Keratinocyte (primary cell): ENCODE measurements at regions not wholly inside any gene's neighbourhood (a gene's known extent, or its start where the extent isn't known, plus 50 kb on each side); places are given as distances from the start of the nearest gene placed in this dataset.
"Not testable (repeated sequence)": the region's sequence is repeated elsewhere in the genome, so short reads cannot be mapped to it uniquely, and the experiment has no call there.

ENCODE experiments used
- DNase-seq: peaks from one replicate; pipeline ENCODE4 v3.0.0-alpha.2; 2011; ENCODE audit warnings: low read depth, missing footprints, low spot score
- FAIRE-seq: peaks from 2 replicates; lab custom pipeline; 2011; peaks lifted over from hg19 to GRCh38; lab: Jason Lieb, UNC
- H2AFZ ChIP-seq: 2 replicates; pipeline ENCODE4 v1.6.0; 2012; ENCODE audit warnings: low read length, control low read depth, inconsistent platforms; ENCODE audit not compliant: control insufficient read depth
- H3K27ac ChIP-seq: 2 replicates; pipeline ENCODE4 v1.5.1; 2011; ENCODE audit warnings: low read length; ENCODE audit not compliant: control insufficient read depth, insufficient read depth
- H3K27me3 ChIP-seq: 3 replicates; pipeline ENCODE4 v1.6.0; 2011; ENCODE audit warnings: low read length; ENCODE audit not compliant: control insufficient read depth, insufficient read depth; ENCODE audit errors: extremely low read depth
- H3K36me3 ChIP-seq, 2 experiments: 2 replicates in 1 of 2; 3 replicates in 1 of 2; pipeline ENCODE4 v1.5.1; 2011; ENCODE audit warnings: low read length in 2 of 2, mild to moderate bottlenecking in 1 of 2; ENCODE audit not compliant: control insufficient read depth in 2 of 2, insufficient read depth in 2 of 2; ENCODE audit errors: extremely low read depth in 1 of 2
- H3K4me1 ChIP-seq: 3 replicates; pipeline ENCODE4 v1.5.1; 2011; ENCODE audit warnings: low read length; ENCODE audit not compliant: control insufficient read depth, insufficient read depth; ENCODE audit errors: extremely low read depth
- H3K4me2 ChIP-seq: 3 replicates; pipeline ENCODE4 v1.6.0; 2011; ENCODE audit warnings: low read depth, low read length; ENCODE audit not compliant: control insufficient read depth, insufficient read depth; ENCODE audit errors: extremely low read depth
- H3K4me3 ChIP-seq, 3 experiments: fragments of 200-600 bp in 1 of 3; sonication (generic) in 1 of 3; 2 replicates in 2 of 3; 3 replicates in 1 of 3; pipeline ENCODE4 v1.5.1; 2011 to 2016; ENCODE audit warnings: low read length in 3 of 3, mild to moderate bottlenecking in 3 of 3, control low read depth in 2 of 3, inconsistent platforms in 1 of 3, low read depth in 1 of 3, mixed read lengths in 1 of 3, mixed run types in 1 of 3, moderate library complexity in 1 of 3; ENCODE audit not compliant: control insufficient read depth in 2 of 3, insufficient read depth in 2 of 3; ENCODE audit errors: extremely low read depth in 1 of 3
- H3K79me2 ChIP-seq: 2 replicates; pipeline ENCODE4 v1.6.0; 2012; ENCODE audit warnings: low read length; ENCODE audit not compliant: control insufficient read depth, insufficient read depth
- H3K9ac ChIP-seq: 3 replicates; pipeline ENCODE4 v1.6.0; 2011; ENCODE audit warnings: low read length; ENCODE audit not compliant: control insufficient read depth, insufficient read depth; ENCODE audit errors: extremely low read depth
- H3K9me1 ChIP-seq: 3 replicates; pipeline ENCODE4 v1.6.0; 2011; ENCODE audit warnings: low read length; ENCODE audit not compliant: control insufficient read depth, insufficient read depth; ENCODE audit errors: extremely low read depth
- H3K9me3 ChIP-seq: 2 replicates; pipeline ENCODE4 v1.5.1; 2012; ENCODE audit warnings: low read depth, low read length; ENCODE audit not compliant: control insufficient read depth
- H4K20me1 ChIP-seq: 3 replicates; pipeline ENCODE4 v1.6.0; 2011; ENCODE audit warnings: low read length; ENCODE audit not compliant: control insufficient read depth, insufficient read depth; ENCODE audit errors: extremely low read depth
- CTCF ChIP-seq, 3 experiments: IDR thresholded peaks in 1 of 3; conservative IDR thresholded peaks in 1 of 3; optimal IDR thresholded peaks in 1 of 3; 2 replicates in 2 of 3; 3 replicates in 1 of 3; pipeline versions ENCODE3 to v1.5.1; 2011; ENCODE audit warnings: low read length in 3 of 3, mild to moderate bottlenecking in 3 of 3, moderate library complexity in 2 of 3, control low read depth in 1 of 3, inconsistent platforms in 1 of 3; ENCODE audit not compliant: insufficient read depth in 2 of 3; ENCODE audit errors: extremely low read depth in 1 of 3
- EZH2 ChIP-seq: IDR thresholded peaks from one replicate; pipeline ENCODE4 v1.6.1; 2012; ENCODE audit warnings: inconsistent platforms, mild to moderate bottlenecking, low read length, moderate library complexity
- dilution Hi-C: fragments of 300-500 bp; cut with MboI; formaldehyde crosslinking; loops from one replicate; pipeline ENCODE4 v1.7.0; 2020; ENCODE audit warnings: low sequenced_read_pairs; ENCODE audit not compliant: extremely low pct_ligation_motif_present

GRCh38 chr13:18725242-18725822, 456.3 kb downstream of the TUBA3C start:
- H3K36me3 ChIP-seq, dilution Hi-C loops, H3K9me3 ChIP-seq, FAIRE-seq, H3K27ac ChIP-seq, H3K9me1 ChIP-seq, H3K4me2 ChIP-seq, H2AFZ ChIP-seq, H3K4me1 ChIP-seq, H3K27me3 ChIP-seq, H3K79me2 ChIP-seq, DNase-seq, H3K4me3 ChIP-seq, H3K9ac ChIP-seq, H4K20me1 ChIP-seq: not testable (repeated sequence)

GRCh38 chr13:18714889-18715288, 466.7 kb downstream of the TUBA3C start:
- no peaks in the 10 kb centered on the region for H3K27me3 ChIP-seq
- no peak overlapping the region for H2AFZ ChIP-seq
- no peaks in the 10 kb centered on the region for H3K9me1 ChIP-seq
- FAIRE-seq (no peak), DNase-seq (no peak)
- TF ChIP-seq EZH2 (no peak), CTCF (optimal IDR thresholded peaks at IDR 0.05 in 1 of 3, IDR thresholded peaks at IDR 0.05 in 1 of 3, conservative IDR thresholded peaks at IDR 0.05 in 1 of 3; ENCODE audit: extremely low read depth in 1 of 3, insufficient read depth in 2 of 3, low read length in 3 of 3) (no peak)
- H3K4me3 ChIP-seq = no peak overlapping the region
- no peaks in the 10 kb centered on the region for H3K36me3 ChIP-seq
- H3K4me2 ChIP-seq = no peak overlapping the region
- dilution Hi-C loops = no loop called here
- no peaks in the 10 kb centered on the region for H3K4me1 ChIP-seq
- H3K9me3 ChIP-seq = no peaks in the 10 kb centered on the region
- H4K20me1 ChIP-seq = no peaks in the 10 kb centered on the region
- H3K9ac ChIP-seq = no peak overlapping the region
- no peaks in the 10 kb centered on the region for H3K79me2 ChIP-seq
- no peak overlapping the region for H3K27ac ChIP-seq

- H3K4me2 ChIP-seq, H2AFZ ChIP-seq, dilution Hi-C loops, H4K20me1 ChIP-seq, DNase-seq, H3K4me1 ChIP-seq, H3K4me3 ChIP-seq, H3K27me3 ChIP-seq, H3K9me1 ChIP-seq, H3K9me3 ChIP-seq, FAIRE-seq, H3K79me2 ChIP-seq, H3K36me3 ChIP-seq, H3K27ac ChIP-seq, H3K9ac ChIP-seq: not testable (repeated sequence)
These were observed 471.0 kb downstream of the TUBA3C start for GRCh38 chr13:18710673-18711072.

- H3K4me2 ChIP-seq, H3K9me3 ChIP-seq, H3K9me1 ChIP-seq, H3K27ac ChIP-seq, H3K36me3 ChIP-seq, H4K20me1 ChIP-seq, H3K4me3 ChIP-seq, H3K4me1 ChIP-seq, H3K79me2 ChIP-seq, H3K27me3 ChIP-seq, H3K9ac ChIP-seq, DNase-seq, FAIRE-seq, dilution Hi-C loops, H2AFZ ChIP-seq: not testable (repeated sequence)
These were observed 475.1 kb downstream of the TUBA3C start for GRCh38 chr13:18706538-18706937.
